ENCODE measurements at regions not wholly inside any gene's neighbourhood (a gene's known extent, or its start where the extent isn't known, plus 50 kb on each side); places are given as distances from the start of the nearest gene placed in this dataset.
"Not testable (repeated sequence)": the region's sequence is repeated elsewhere in the genome, so short reads cannot be mapped to it uniquely, and the experiment has no call there.

DNA sequence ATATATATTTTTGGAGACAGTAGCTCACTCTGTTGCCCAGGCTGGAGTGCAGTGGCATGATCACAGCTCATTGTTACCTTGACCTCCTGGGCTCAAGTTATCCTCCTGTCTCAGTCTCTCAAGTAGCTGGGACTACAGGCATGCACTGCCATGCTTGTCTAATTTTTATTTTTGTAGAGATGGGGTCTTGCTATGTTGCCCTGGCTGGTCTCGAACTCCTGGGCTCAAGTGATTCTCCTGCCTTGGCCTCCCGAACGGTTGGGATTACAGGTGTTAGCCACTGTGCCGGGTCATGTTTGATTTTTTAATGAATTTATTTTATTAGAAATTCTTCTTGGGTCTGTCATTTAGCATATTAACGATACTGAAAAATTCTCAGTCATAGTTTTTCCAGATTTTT lies 70.5 kb downstream of the TMEM270 start:
- DNase-seq (ENCODE audit: extremely low spot score in 2 of 2) = no peak
- no peaks in the 10 kb centered on the region for H3K36me3 ChIP-seq
- H3K4me1 ChIP-seq = no peaks in the 10 kb centered on the region
- TF ChIP-seq, protein P1, sequence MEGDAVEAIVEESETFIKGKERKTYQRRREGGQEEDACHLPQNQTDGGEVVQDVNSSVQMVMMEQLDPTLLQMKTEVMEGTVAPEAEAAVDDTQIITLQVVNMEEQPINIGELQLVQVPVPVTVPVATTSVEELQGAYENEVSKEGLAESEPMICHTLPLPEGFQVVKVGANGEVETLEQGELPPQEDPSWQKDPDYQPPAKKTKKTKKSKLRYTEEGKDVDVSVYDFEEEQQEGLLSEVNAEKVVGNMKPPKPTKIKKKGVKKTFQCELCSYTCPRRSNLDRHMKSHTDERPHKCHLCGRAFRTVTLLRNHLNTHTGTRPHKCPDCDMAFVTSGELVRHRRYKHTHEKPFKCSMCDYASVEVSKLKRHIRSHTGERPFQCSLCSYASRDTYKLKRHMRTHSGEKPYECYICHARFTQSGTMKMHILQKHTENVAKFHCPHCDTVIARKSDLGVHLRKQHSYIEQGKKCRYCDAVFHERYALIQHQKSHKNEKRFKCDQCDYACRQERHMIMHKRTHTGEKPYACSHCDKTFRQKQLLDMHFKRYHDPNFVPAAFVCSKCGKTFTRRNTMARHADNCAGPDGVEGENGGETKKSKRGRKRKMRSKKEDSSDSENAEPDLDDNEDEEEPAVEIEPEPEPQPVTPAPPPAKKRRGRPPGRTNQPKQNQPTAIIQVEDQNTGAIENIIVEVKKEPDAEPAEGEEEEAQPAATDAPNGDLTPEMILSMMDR (IDR thresholded peaks at IDR 0.05) = no peak
- no peak for TF ChIP-seq POLR2AphosphoS5 (IDR thresholded peaks at IDR 0.05; ENCODE audit: insufficient read depth in 1 of 2, low read depth in 1 of 2)
- no peak for TF ChIP-seq POLR2A (IDR thresholded peaks at IDR 0.05)
- no peaks in the 10 kb centered on the region for H3K27me3 ChIP-seq
- intact Hi-C loops (cut with DNase I) = no loop called here
- H3K9me3 ChIP-seq = no peaks in the 10 kb centered on the region
- H3K27ac ChIP-seq = no peak overlapping the region
- H3K4me3 ChIP-seq = no peak overlapping the region

DNA sequence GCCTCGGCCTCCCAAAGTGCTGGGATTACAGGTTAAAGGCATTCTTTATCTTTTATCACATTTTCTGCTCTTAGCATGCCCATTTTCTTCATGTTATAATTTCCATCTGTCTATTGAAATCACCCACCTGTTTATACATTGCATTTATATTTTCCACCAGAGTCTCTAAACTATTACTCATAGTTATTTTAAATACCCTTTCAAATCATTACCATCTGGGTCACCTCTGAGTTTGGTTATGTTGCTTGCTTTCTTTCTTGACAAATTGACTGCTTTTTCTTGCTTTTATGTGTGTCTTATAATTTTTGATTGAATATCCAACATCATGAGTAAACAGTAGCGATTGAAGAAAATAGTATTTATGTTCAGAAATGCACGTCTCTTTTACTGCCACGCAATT lies 71.4 kb downstream of the TMEM270 start:
- peaks cover 7% of the 10 kb centered on the region for H3K4me1 ChIP-seq
- H3K27ac ChIP-seq = no peak overlapping the region
- H3K27me3 ChIP-seq = no peaks in the 10 kb centered on the region
- H3K9me3 ChIP-seq = no peaks in the 10 kb centered on the region
- no peaks in the 10 kb centered on the region for H3K36me3 ChIP-seq
- TF ChIP-seq POLR2A (IDR thresholded peaks at IDR 0.05) = no peak
- TF ChIP-seq POLR2AphosphoS5 (IDR thresholded peaks at IDR 0.05; ENCODE audit: insufficient read depth in 1 of 2, low read depth in 1 of 2) = no peak
- TF ChIP-seq, protein P1 (IDR thresholded peaks at IDR 0.05) = no peak
- H3K4me3 ChIP-seq = no peak overlapping the region
- intact Hi-C loops (cut with DNase I) = no loop called here
- no peak for DNase-seq (ENCODE audit: extremely low spot score in 2 of 2)

DNA sequence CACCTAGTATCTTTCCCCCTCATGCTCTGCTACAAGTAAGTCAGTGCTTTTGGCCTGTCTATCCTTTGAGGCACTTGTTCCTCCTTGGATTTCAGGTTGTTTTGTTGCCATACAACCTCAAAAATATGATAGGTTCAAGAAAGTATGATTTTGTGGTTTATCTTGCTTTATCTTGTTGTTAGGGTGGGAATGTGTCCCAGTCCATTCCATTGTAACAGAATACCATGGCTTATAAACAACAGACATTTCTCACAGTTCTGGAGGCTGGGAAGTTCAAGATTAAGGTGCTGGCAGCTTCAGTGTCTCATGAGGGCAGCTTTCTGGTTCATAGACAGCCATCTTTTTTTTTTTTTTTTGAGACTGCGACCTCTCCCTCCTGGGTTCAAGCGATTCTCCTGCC lies 72.1 kb downstream of the TMEM270 start:
- Histone ChIP-seq H3K27ac (no peak overlapping the region), H3K4me1 (peaks cover 7% of the 10 kb centered on the region), H3K36me3 (no peaks in the 10 kb centered on the region), H3K4me3 (no peak overlapping the region), H3K27me3 (no peaks in the 10 kb centered on the region), H3K9me3 (no peaks in the 10 kb centered on the region)
- no peak for DNase-seq (ENCODE audit: extremely low spot score in 2 of 2)
- intact Hi-C loops (cut with DNase I) = no loop called here
- TF ChIP-seq, protein P1 (IDR thresholded peaks at IDR 0.05) = no peak
- TF ChIP-seq POLR2A (IDR thresholded peaks at IDR 0.05) (no peak), POLR2AphosphoS5 (IDR thresholded peaks at IDR 0.05; ENCODE audit: insufficient read depth in 1 of 2, low read depth in 1 of 2) (no peak)

GRCh38 chr7:73936967-73937366 lies 76.0 kb downstream of the TMEM270 start:
- TF ChIP-seq POLR2A (IDR thresholded peaks at IDR 0.05) (no peak), POLR2AphosphoS5 (IDR thresholded peaks at IDR 0.05; ENCODE audit: insufficient read depth in 1 of 2, low read depth in 1 of 2) (no peak)
- TF ChIP-seq, protein P1 (IDR thresholded peaks at IDR 0.05) = no peak
- Histone ChIP-seq H3K4me3 (no peak overlapping the region), H3K27ac (no peak overlapping the region), H3K9me3 (no peaks in the 10 kb centered on the region), H3K27me3 (no peaks in the 10 kb centered on the region), H3K36me3 (no peaks in the 10 kb centered on the region), H3K4me1 (peaks cover 7% of the 10 kb centered on the region)
- DNase-seq (ENCODE audit: extremely low spot score in 2 of 2) = no peak
- intact Hi-C loops (cut with DNase I) = no loop called here

DNA sequence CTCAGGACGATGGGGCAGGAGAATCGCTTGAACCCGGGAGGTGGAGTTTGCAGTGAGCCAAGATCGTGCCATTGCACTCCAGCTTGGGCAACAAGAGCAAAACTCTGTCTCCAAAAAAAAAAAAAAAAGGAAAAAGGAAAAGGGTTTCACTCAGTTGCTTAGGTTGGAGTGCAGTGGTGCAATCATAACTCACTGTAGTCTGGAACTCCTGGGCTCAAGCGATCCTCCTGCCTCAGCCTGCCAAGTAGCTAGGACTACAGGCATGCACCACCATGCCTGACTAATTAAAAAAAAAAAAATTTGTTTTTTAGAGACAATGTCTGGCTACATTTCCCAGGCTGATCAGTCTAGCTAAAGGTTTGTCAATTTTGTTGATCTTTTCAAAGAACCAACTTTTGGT lies 76.7 kb downstream of the TMEM270 start:
- peak in 1 of 2 donors; percentile 12 for TF ChIP-seq POLR2AphosphoS5 (IDR thresholded peaks at IDR 0.05; ENCODE audit: insufficient read depth in 1 of 2, low read depth in 1 of 2)
- H3K27me3 ChIP-seq; H3K4me1 ChIP-seq; DNase-seq (ENCODE audit: extremely low spot score in 2 of 2); H3K9me3 ChIP-seq; H3K27ac ChIP-seq; H3K4me3 ChIP-seq; intact Hi-C loops (cut with DNase I); H3K36me3 ChIP-seq: not testable (repeated sequence)

DNA sequence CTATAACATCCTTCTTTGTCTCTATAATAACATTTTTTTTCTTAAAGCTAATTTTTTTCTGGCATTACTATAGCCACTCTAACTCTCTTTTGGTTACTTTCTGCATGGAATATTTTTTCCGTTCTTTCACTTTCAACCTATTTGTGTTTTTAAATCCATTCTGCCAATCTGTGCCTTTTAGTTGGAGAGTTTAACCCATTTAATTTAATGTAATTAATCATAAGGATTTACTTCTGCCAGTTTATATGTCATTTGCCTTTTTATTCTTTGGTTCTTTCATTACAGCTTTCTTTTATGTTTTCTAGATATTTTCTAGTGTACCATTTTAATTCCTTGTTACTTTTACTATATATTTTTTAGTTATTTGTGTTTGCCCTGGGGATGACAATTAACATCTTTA lies 78.6 kb downstream of the TMEM270 start:
- Histone ChIP-seq H3K4me1 (peaks cover 7% of the 10 kb centered on the region), H3K27ac (no peak overlapping the region), H3K4me3 (no peak overlapping the region), H3K27me3 (no peaks in the 10 kb centered on the region), H3K36me3 (no peaks in the 10 kb centered on the region), H3K9me3 (no peaks in the 10 kb centered on the region)
- intact Hi-C loops (cut with DNase I) = no loop called here
- no peak for TF ChIP-seq POLR2AphosphoS5 (IDR thresholded peaks at IDR 0.05; ENCODE audit: insufficient read depth in 1 of 2, low read depth in 1 of 2)
- DNase-seq (ENCODE audit: extremely low spot score in 2 of 2) = no peak

Data from vagina (tissue), 2 donors.